ENCODE measurements at regions not wholly inside any gene's neighbourhood (a gene's known extent, or its start where the extent isn't known, plus 50 kb on each side); places are given as distances from the start of the nearest gene placed in this dataset.
A peak's percentile ranks its signal among the peaks of the same experiment; 100 is the strongest.

DNA sequence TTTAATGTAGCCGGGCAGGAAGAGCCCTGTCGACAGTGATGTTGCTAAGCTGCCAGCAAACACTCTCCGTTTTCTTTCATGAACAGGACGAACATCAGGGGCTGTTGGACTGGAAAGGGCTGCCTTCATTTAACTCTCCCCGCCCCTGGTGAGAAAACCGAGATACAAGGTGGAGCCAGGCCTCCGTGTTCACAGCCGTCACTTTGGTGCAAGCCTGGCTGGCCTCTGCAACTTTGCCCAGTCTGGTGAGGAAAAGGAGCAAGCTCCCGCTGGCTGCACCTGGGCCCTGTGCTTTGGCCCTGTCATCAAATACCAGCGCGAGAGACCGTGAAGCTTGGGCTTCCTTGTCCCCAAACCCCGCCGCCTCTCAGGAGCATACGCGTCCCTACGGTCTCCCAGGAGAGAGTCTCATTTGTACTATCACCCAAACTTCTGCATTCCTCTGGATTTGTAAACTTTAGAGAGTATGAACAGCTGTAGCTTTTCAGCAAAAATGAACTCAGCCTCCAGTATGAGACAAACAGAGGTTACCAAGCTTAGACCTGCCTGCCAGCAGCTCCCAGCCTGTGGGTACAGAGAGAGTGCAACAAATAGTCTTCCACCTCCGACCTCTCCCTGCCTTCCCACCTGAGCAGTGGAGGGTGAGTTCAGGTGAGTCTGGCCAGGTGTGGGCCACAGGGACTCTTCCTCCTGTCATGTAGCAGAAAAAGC is 445.3 kb upstream of the MGMT start:
- no peak for DNase-seq (ENCODE audit: low spot score)

DNA sequence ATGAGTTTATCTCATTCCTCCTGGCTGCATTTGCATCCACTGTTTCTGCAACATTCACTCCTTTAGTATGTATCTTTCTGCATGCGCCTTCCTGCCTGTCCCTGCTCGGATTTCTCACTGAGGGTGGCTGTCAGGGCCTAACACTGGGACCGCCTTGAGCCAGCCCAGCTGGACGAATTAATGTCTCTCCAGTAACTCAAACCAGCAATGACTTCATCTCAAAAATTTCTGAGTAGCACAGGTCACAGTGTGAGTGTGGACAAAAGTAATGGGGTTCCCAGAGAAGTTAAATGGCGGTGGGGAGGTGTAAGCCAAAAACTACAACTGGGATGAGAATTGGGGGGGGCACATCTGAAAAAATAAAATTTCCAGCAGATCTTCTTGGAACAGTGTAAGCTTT is 444.0 kb upstream of the MGMT start:
- no peak for DNase-seq (ENCODE audit: low spot score)

DNA sequence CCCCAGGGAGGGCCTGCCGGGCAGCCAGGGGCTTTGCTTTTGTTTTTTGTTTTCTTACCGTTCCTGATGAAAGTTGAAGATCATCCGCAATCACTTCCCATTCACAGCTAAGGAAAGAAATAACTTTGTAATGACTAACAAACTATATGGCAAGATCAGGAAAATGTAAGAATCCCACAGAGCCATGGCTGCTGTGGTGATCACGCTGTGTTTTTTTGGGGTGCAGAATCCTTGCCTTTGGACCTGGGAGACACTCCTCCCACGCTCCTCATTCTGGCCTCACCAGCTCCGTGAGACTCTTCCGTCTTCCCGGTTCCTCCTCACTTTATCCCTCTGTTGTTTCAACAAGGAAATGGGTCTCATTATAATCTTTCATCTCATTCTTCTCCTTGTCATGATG is 443.0 kb upstream of the MGMT start:
- no peak for DNase-seq (ENCODE audit: low spot score)

GRCh38 chr10:129025787-129026186 is 441.3 kb upstream of the MGMT start:
- no peak for DNase-seq (ENCODE audit: low spot score)

GRCh38 chr10:129027906-129028305 is 439.1 kb upstream of the MGMT start:
- DNase-seq (ENCODE audit: low spot score) = no peak

DNA sequence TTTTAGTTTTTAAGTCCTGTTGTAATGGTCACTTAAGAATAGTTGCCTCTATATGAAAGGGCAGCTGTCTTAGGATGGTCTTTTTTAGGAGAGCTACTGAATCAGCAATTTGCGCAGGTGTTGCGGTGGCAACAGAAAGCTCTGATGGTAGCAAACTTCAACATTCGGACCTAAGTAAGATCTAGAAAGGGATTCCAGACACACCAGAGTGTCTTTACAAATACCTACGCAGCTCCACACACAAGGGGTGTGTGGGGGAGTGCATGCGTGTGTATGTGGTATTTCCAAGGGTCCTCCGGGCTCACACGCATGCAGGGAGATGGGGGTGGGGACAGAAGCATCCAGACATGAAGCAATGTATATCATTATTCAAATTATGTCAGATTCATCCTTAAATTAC is 438.6 kb upstream of the MGMT start:
- no peak for DNase-seq (ENCODE audit: low spot score)

GRCh38 chr10:129029051-129029450 is 438.0 kb upstream of the MGMT start:
- no peak for DNase-seq (ENCODE audit: low spot score)

GRCh38 chr10:129029851-129030602 is 437.0 kb upstream of the MGMT start:
- no peak for DNase-seq (ENCODE audit: low spot score)

DNA sequence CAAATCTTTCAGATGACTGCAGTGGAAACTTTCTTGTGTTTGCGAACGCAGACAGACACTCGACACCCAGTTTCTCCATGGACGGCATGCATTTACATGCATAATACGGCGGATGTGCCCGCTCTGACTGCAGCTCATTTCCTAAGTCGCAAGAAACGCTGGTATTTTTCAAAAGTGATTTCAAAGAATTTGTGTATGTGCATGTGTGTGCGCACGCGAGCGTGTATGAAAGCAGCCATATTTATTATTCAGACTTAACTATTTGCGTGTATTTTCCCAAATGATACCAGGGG is 436.5 kb upstream of the MGMT start:
- DNase-seq (ENCODE audit: low spot score) = no peak

DNA sequence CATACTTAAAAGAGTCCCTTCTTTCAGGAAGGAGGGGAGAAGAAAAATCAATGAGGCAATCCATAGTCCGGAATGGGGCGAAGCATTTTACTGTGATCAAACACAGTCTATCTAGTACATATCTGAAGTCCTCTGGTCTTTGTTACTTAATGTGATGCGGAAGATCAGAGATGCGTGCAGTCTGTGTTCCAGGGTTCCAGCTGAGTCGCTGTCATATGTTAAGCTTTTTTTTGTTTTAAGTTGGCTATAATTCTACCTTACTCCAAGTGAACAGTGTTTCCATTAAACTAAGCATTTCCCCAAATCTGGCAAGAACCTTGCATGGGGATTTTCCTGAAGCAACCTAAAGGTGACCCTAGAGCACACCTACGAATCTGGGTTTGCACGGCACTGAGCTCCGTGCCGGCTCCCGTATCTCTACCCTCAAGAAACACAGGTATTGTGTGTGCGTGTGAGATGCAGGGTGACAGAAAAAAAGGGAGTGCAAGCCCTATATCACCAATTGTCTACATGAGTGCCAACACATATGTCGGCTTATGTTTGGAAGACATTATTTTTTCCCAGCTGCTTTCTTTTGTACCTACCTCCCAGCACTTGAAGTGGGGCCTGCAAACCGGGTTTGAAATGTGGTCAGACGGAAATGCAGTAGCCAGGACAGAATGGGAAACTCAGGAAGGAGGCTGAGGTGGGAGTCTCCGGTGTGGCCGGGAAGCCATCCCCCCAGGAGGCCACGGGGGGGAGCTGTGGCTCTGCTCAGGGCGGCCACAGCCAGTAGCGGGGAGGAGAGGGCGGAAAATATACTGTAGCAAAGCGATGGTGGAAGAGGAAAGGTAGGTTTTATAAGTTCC is 435.8 kb upstream of the MGMT start:
- peak; percentile 81 for DNase-seq (ENCODE audit: low spot score)

GRCh38 chr10:129031844-129032150 is 435.2 kb upstream of the MGMT start:
- no peak for DNase-seq (ENCODE audit: low spot score)

- no peak for DNase-seq (ENCODE audit: low spot score)
These were observed 434.4 kb upstream of the MGMT start for GRCh38 chr10:129032372-129033313.

DNA sequence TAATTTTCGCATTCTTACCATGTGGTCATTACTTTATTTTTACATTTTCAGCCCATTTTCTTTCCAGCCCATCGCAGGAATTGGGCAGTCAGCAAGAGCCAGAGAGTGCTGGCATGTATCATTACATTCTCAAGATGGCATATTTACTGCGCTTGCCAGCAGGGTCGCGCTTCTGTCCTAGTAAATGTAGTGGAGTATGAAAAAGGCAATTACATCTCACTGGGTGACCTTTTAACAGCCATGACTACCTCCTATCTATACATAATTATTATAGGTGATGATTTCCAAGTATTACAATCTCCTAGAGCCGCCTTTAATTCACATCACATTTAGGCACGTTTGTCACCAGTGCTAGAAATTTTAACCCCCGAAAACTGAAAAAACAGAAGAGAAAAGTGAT is 433.7 kb upstream of the MGMT start:
- DNase-seq (ENCODE audit: low spot score) = no peak

DNA sequence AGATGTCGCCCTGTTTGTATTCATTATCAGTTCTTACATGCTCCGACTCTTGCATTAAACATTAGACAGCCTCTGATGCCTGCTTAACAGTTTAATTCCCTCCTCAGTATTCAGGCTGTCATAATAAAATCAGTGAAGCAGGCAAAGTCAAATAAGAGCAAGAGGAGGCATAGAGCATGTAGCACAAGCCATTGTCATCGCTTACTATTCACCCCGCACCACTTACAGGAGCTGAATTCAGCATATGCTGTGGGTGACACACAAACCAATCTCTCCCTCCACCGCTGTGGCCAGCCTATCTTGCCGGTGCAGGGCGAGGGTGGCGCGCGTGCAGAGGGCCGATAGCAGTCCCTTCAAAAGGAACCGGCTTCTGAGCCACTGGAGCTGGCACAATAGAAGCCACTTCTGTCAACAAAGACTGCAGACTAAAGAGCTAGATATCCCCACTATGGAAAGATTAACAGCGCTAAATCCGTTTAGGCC is 433.2 kb upstream of the MGMT start:
- no peak for DNase-seq (ENCODE audit: low spot score)

DNA sequence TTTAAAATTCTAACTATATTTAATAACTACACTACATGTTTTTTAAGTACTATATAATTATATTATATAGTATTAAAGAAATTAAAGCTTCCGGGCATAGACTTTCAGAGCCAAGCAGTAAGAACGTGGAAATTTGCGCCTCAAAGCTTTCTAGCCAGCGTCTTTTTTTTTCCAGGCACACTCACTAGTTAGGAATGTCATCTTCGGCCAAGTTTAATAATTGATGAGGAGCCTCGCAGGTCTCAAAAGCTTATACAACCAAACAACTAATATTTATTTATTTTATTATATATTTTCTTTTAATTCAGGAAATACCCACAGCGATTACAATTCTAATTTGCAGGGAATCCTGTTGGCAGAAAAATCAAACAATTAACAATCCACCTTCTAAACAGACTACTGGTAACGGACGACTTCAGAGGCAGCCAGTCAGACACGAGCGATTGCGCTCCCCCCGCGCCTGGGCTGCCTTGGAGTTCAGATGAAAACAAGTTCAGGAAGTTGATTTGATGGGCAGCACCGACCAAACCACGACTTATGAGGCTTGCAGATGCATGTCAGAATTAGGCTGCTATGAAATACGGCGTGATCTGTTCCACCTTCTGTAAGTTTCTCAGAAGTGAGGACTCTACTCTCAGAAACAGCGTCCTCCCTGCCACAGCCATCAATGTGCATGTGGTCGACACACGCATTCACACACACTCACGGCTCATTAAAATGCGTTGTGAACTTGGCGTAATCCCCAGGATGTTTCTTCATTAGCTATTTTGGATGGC is 431.8 kb upstream of the MGMT start:
- no peak for DNase-seq (ENCODE audit: low spot score)

DNA sequence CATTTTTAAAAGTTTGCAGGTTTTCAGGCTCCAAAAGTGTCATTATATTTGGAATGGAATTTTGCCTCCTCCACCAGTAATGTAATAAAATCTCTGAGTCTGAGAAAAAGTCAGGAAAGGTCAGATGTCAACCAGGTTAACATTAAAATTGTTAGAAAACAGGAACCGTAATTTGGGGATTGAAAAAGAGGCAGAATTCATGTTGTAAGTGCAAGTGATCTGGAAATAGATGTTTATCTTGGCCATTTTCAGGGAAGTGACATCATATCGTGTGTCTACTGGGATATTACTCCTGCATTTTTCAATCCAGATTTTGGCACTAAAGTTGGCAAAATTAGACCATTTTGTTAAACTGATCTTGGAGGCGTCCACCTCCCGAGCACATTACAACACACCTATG is 428.5 kb upstream of the MGMT start:
- no peak for DNase-seq (ENCODE audit: low spot score)

- DNase-seq (ENCODE audit: low spot score) = no peak
These were observed 427.4 kb upstream of the MGMT start for GRCh38 chr10:129039406-129040370.

DNA sequence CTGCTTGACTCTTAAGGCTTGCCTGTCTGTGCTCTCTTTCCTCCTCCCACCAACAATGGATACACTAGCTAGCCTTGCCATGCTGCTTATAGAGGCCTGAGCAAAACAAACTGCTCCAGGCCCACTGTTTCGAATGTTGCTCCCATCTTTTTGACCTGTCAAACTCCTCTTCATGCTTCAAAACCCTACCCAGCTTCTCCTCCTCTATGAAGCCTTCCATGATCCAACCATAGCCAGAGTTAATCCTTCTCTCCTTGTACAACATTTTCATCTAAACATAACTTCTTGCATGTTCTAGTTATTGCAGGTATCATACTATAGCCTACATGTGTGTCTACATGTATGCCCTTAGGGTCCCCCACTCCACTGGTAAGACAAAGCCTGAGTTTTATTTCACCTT is 426.7 kb upstream of the MGMT start:
- no peak for DNase-seq (ENCODE audit: low spot score)

GRCh38 chr10:129041916-129042315 is 425.1 kb upstream of the MGMT start:
- DNase-seq (ENCODE audit: low spot score) = no peak
